GM12878 (cell line): ENCODE measurements at regions not wholly inside any gene's neighbourhood (a gene's known extent, or its start where the extent isn't known, plus 50 kb on each side); places are given as distances from the start of the nearest gene placed in this dataset.
"Not testable (repeated sequence)": the region's sequence is repeated elsewhere in the genome, so short reads cannot be mapped to it uniquely, and the experiment has no call there.

Experiments
- ATF3 ChIP-seq: IDR thresholded peaks from 2 replicates; pipeline ENCODE4 v1.6.1; 2011; ENCODE audit warnings: low read depth, mild to moderate bottlenecking, low read length, moderate library complexity, borderline replicate concordance; ENCODE audit errors: extremely low read depth
- BCL3 ChIP-seq: IDR thresholded peaks from 2 replicates; pipeline ENCODE4 v1.6.1; 2011; ENCODE audit warnings: borderline replicate concordance, low read depth, mild to moderate bottlenecking, moderate library complexity, low read length; ENCODE audit not compliant: insufficient read depth, poor library complexity, severe bottlenecking
- CTCF ChIP-seq, 3 experiments: IDR thresholded peaks in 2 of 3; conservative IDR thresholded peaks in 1 of 3; 2 replicates each; pipeline ENCODE4 v1.5.1; 2011; ENCODE audit warnings: low read depth in 3 of 3, low read length in 3 of 3, mild to moderate bottlenecking in 3 of 3, control low read depth in 2 of 3, moderate library complexity in 2 of 3, inconsistent platforms in 1 of 3, mixed read lengths in 1 of 3; ENCODE audit not compliant: control insufficient read depth in 2 of 3, insufficient read depth in 1 of 3; ENCODE audit errors: extremely low read depth in 1 of 3
- CUX1 ChIP-seq: IDR thresholded peaks from 2 replicates; pipeline ENCODE4 v1.6.1; 2012; ENCODE audit warnings: improper control_type of control experiment, low read depth, low read length; ENCODE audit not compliant: insufficient replicate concordance
- EZH2 ChIP-seq: IDR thresholded peaks from 2 replicates; pipeline ENCODE4 v1.6.1; 2012; ENCODE audit warnings: low read depth, mild to moderate bottlenecking, control low read depth, inconsistent platforms, low read length, borderline replicate concordance; ENCODE audit not compliant: control insufficient read depth
- FOS ChIP-seq: IDR thresholded peaks from 3 replicates; pipeline ENCODE4 v1.6.1; 2011; ENCODE audit warnings: borderline replicate concordance; ENCODE audit not compliant: insufficient read length; ENCODE audit errors: extremely low read depth
- MTA2 ChIP-seq: fragments of 450-650 bp; IDR thresholded peaks from 2 replicates; pipeline ENCODE4 v1.6.1; 2016; ENCODE audit warnings: low read depth, mild to moderate bottlenecking, moderate library complexity
- NFYB ChIP-seq: IDR thresholded peaks from 2 replicates; pipeline ENCODE4 v1.6.1; 2011; ENCODE audit warnings: low read depth, mild to moderate bottlenecking, low read length, improper control_type of control experiment, moderate library complexity; ENCODE audit not compliant: insufficient read depth
- POLR2A ChIP-seq: IDR thresholded peaks from 2 replicates; pipeline ENCODE4 v1.6.1; 2011; ENCODE audit warnings: low read depth, mild to moderate bottlenecking, low read length
- RAD51 ChIP-seq: fragments of 450-650 bp; IDR thresholded peaks from 2 replicates; pipeline ENCODE4 v1.6.1; 2016; ENCODE audit warnings: moderate library complexity, mild to moderate bottlenecking, inconsistent platforms
- SKIL ChIP-seq: fragments of 450-650 bp; IDR thresholded peaks from 2 replicates; pipeline ENCODE4 v1.6.1; 2017; ENCODE audit warnings: mild to moderate bottlenecking, low read depth, inconsistent platforms; ENCODE audit not compliant: poor library complexity, severe bottlenecking
- SRF ChIP-seq, 2 experiments: IDR thresholded peaks; 2 replicates each; pipeline ENCODE4 v1.6.1; 2011; ENCODE audit warnings: low read depth in 2 of 2, low read length in 2 of 2, mild to moderate bottlenecking in 1 of 2, moderate library complexity in 1 of 2
- TAF1 ChIP-seq: IDR thresholded peaks from 2 replicates; pipeline ENCODE4 v1.6.1; 2011; ENCODE audit warnings: mild to moderate bottlenecking, low read depth, low read length, borderline replicate concordance
- TF ChIP-seq, protein P1 (sequence below): IDR thresholded peaks from 2 replicates; pipeline ENCODE4 v1.6.1; 2012; ENCODE audit warnings: low read length, inconsistent platforms

- not testable (repeated sequence) for TF ChIP-seq POLR2A; SKIL; FOS; ATF3; CUX1; NFYB; TAF1; SRF (IDR thresholded peaks at IDR 0.05; ENCODE audit: low read depth in 2 of 2, low read length in 2 of 2); BCL3; MTA2; EZH2; RAD51; CTCF (IDR thresholded peaks at IDR 0.05 in 2 of 3, conservative IDR thresholded peaks at IDR 0.05 in 1 of 3; ENCODE audit: control insufficient read depth in 2 of 3, extremely low read depth in 1 of 3, insufficient read depth in 1 of 3, low read depth in 3 of 3, low read length in 3 of 3)
- TF ChIP-seq, protein P1, sequence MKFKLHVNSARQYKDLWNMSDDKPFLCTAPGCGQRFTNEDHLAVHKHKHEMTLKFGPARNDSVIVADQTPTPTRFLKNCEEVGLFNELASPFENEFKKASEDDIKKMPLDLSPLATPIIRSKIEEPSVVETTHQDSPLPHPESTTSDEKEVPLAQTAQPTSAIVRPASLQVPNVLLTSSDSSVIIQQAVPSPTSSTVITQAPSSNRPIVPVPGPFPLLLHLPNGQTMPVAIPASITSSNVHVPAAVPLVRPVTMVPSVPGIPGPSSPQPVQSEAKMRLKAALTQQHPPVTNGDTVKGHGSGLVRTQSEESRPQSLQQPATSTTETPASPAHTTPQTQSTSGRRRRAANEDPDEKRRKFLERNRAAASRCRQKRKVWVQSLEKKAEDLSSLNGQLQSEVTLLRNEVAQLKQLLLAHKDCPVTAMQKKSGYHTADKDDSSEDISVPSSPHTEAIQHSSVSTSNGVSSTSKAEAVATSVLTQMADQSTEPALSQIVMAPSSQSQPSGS: not testable (repeated sequence)
Measured at GRCh38 chr14:19203250-19203972, 230.7 kb downstream of the POTEG start.
